Neural crest cell (in vitro differentiated cells): ENCODE measurements at regions not wholly inside any gene's neighbourhood (a gene's known extent, or its start where the extent isn't known, plus 50 kb on each side); places are given as distances from the start of the nearest gene placed in this dataset.

ENCODE experiments used
- DNase-seq: peaks from one replicate; pipeline ENCODE4 v3.0.0; 2021; ENCODE audit warnings: low read depth, mixed read lengths, low spot score
- H3K27ac Mint-ChIP-seq: one replicate; pipeline ENCODE4 v1.8.0; 2021; ENCODE audit warnings: mild to moderate bottlenecking, mixed read lengths; ENCODE audit not compliant: unreplicated experiment
- H3K27me3 Mint-ChIP-seq: 2 replicates; pipeline ENCODE4 v1.8.0; 2021; ENCODE audit warnings: low read depth, mild to moderate bottlenecking, mixed read lengths
- H3K36me3 Mint-ChIP-seq: 2 replicates; pipeline ENCODE4 v1.8.0; 2021; ENCODE audit warnings: low read depth, mild to moderate bottlenecking, mixed read lengths
- H3K4me1 Mint-ChIP-seq: 2 replicates; pipeline ENCODE4 v1.8.0; 2021; ENCODE audit warnings: mixed read lengths
- H3K4me3 Mint-ChIP-seq: one replicate; pipeline ENCODE4 v1.8.0; 2021; ENCODE audit warnings: mild to moderate bottlenecking, mixed read lengths
- H3K9me3 Mint-ChIP-seq: 2 replicates; pipeline ENCODE4 v1.8.0; 2021; ENCODE audit warnings: mixed read lengths
- CTCF ChIP-seq: fragments of 200-600 bp; sonication (generic); conservative IDR thresholded peaks from 2 replicates; pipeline ENCODE4 v1.5.0; 2021; ENCODE audit warnings: antibody characterized with exemption, mild to moderate bottlenecking

GRCh38 chr6:125511809-125512396, 210.1 kb upstream of the HDDC2 start:
- no peak for TF ChIP-seq CTCF
- H3K36me3 Mint-ChIP-seq: peaks cover 5% of the 10 kb centered on the region
- H3K27ac Mint-ChIP-seq: no peak overlapping the region

GRCh38 chr6:125512621-125513020, 210.9 kb upstream of the HDDC2 start:
- Mint-ChIP-seq H3K36me3 (peaks cover 4% of the 10 kb centered on the region), H3K27ac (no peak overlapping the region), H3K4me1 (no peaks in the 10 kb centered on the region), H3K27me3 (no peaks in the 10 kb centered on the region), H3K9me3 (peaks cover 15% of the 10 kb centered on the region), H3K4me3 (no peak overlapping the region)
- TF ChIP-seq CTCF: peak; percentile 40
- no peak for DNase-seq

More at GRCh38 chr6:125511809-125512396, 210.1 kb upstream of the HDDC2 start:
- no peak overlapping the region for H3K4me3 Mint-ChIP-seq
- H3K4me1 Mint-ChIP-seq: no peaks in the 10 kb centered on the region
- H3K9me3 Mint-ChIP-seq: peaks cover 15% of the 10 kb centered on the region
- DNase-seq: no peak
- H3K27me3 Mint-ChIP-seq: peaks cover 2% of the 10 kb centered on the region

GRCh38 chr6:125513978-125514377, 212.2 kb upstream of the HDDC2 start:
- Mint-ChIP-seq H3K27me3 (no peaks in the 10 kb centered on the region), H3K4me3 (no peak overlapping the region), H3K36me3 (peaks cover 5% of the 10 kb centered on the region), H3K27ac (no peak overlapping the region), H3K9me3 (peaks cover 15% of the 10 kb centered on the region), H3K4me1 (no peaks in the 10 kb centered on the region)
- DNase-seq: no peak
- TF ChIP-seq CTCF: no peak

- peaks cover 5% of the 10 kb centered on the region for H3K4me1 Mint-ChIP-seq
- H3K4me3 Mint-ChIP-seq: no peak overlapping the region
- no peaks in the 10 kb centered on the region for H3K27me3 Mint-ChIP-seq
- DNase-seq: no peak
- no peak overlapping the region for H3K27ac Mint-ChIP-seq
- H3K9me3 Mint-ChIP-seq: peaks cover 19% of the 10 kb centered on the region
- TF ChIP-seq CTCF: no peak
- peaks cover 7% of the 10 kb centered on the region for H3K36me3 Mint-ChIP-seq
These were observed 214.9 kb upstream of the HDDC2 start for GRCh38 chr6:125516644-125517043.

GRCh38 chr6:125519367-125519766, 217.6 kb upstream of the HDDC2 start:
- Mint-ChIP-seq H3K36me3 (peaks cover 7% of the 10 kb centered on the region), H3K27ac (no peak overlapping the region), H3K9me3 (peaks cover 19% of the 10 kb centered on the region), H3K27me3 (no peaks in the 10 kb centered on the region), H3K4me1 (peaks cover 18% of the 10 kb centered on the region), H3K4me3 (no peak overlapping the region)
- TF ChIP-seq CTCF: no peak
- DNase-seq: no peak
